ENCODE measurements at regions not wholly inside any gene's neighbourhood (a gene's known extent, or its start where the extent isn't known, plus 50 kb on each side); places are given as distances from the start of the nearest gene placed in this dataset.

DNA sequence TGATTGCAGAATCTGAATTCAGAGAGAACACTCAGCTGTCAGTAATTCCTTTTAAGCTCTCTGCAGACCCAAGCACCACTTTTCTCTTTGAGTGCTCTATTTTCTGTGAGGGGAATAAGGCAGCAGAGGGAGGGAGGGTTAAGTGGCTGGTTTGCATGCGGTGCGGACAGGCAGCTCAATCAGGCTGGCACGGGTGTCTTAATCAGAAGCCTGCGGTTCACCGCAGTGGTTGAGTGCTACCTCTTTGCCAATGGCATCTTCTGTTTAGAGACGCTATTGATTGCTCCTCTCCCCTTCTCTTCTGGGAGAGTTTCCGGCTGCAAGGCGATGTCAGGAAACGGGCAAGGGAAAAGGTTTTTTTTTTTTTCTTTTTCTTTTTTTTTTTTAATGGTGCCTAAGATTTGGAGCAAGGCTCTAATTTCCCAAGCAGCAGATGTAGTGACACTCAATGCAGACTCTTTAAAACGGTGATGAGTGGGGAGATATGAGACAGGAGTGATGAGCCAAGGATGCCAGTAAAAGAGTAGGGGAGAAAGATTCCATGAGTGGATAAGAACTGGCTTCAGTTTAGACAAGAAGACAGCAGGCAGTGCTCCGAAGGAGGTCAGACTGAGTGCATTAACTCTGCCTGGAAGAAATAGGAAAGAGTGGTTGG is 533.7 kb upstream of the SEL1L start:
- intact Hi-C loops (cut with DNase I), result no loop called here
- Histone ChIP-seq H3K4me3 (replicated peaks in 1 of 3) (no peak overlapping the region), H3K36me3 (no peaks in the 10 kb centered on the region), H3K27ac (no peak overlapping the region), H3K4me1 (no peaks in the 10 kb centered on the region), H3K27me3 (no peaks in the 10 kb centered on the region), H3K9me3 (no peaks in the 10 kb centered on the region)
- 16 to 21% methylated on average over 11 of the region's 11 CpGs for WGBS, 2 donors
- no peak for DNase-seq
- TF ChIP-seq POLR2A (IDR thresholded peaks at IDR 0.05) (no peak), CTCF (IDR thresholded peaks at IDR 0.05) (no peak)

- intact Hi-C loops (cut with DNase I), result no loop called here
- no peak overlapping the region for H3K27ac ChIP-seq
- no peaks in the 10 kb centered on the region for H3K36me3 ChIP-seq
- no peak overlapping the region for H3K4me3 ChIP-seq (replicated peaks in 1 of 3)
- TF ChIP-seq POLR2A (IDR thresholded peaks at IDR 0.05), result no peak
- no peak for TF ChIP-seq CTCF (IDR thresholded peaks at IDR 0.05)
- H3K27me3 ChIP-seq, result no peaks in the 10 kb centered on the region
- DNase-seq, result no peak
- no peaks in the 10 kb centered on the region for H3K9me3 ChIP-seq
- WGBS, 2 donors, result 62 to 63% methylated on average over 3 of the region's 3 CpGs
- H3K4me1 ChIP-seq, result no peaks in the 10 kb centered on the region
Observed at GRCh38 chr14:82070040-82070439, 536.4 kb upstream of the SEL1L start.

DNA sequence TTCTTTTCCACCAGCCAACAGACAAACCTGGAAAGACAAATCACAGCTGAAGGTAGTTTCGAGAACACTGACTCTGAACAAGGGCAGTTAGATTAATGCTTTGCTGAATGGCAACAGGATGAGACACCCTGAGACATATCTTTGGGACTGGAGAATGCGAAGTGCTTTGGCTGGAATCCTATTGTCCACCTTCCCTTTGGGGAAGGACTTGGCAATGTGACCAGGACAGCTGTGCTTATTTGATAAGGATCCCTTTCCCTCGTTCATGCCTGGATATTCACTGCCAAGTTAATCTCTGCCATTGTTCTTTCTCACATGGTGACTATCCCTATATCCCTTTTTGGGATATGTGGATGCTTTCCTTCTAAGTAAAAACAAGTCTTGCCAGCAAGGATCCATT is 537.1 kb upstream of the SEL1L start:
- WGBS, 2 donors, result 56 to 73% methylated on average over 3 of the region's 3 CpGs
- no peak overlapping the region for H3K27ac ChIP-seq
- no peak overlapping the region for H3K4me3 ChIP-seq (replicated peaks in 1 of 3)
- no peaks in the 10 kb centered on the region for H3K4me1 ChIP-seq
- TF ChIP-seq CTCF (IDR thresholded peaks at IDR 0.05) (no peak), POLR2A (IDR thresholded peaks at IDR 0.05) (no peak)
- H3K9me3 ChIP-seq, result no peaks in the 10 kb centered on the region
- H3K27me3 ChIP-seq, result no peaks in the 10 kb centered on the region
- H3K36me3 ChIP-seq, result no peaks in the 10 kb centered on the region
- intact Hi-C loops (cut with DNase I), result no loop called here
- no peak for DNase-seq

GRCh38 chr14:82073547-82073946 is 539.9 kb upstream of the SEL1L start:
- WGBS, 2 donors, result 77 to 86% methylated on average over 2 of the region's 2 CpGs
- Histone ChIP-seq H3K27me3 (no peaks in the 10 kb centered on the region), H3K4me3 (replicated peaks in 1 of 3) (no peak overlapping the region), H3K4me1 (no peaks in the 10 kb centered on the region), H3K9me3 (no peaks in the 10 kb centered on the region), H3K36me3 (no peaks in the 10 kb centered on the region), H3K27ac (no peak overlapping the region)
- TF ChIP-seq CTCF (IDR thresholded peaks at IDR 0.05) (no peak), POLR2A (IDR thresholded peaks at IDR 0.05) (no peak)
- DNase-seq, result no peak
- intact Hi-C loops (cut with DNase I), result no loop called here

DNA sequence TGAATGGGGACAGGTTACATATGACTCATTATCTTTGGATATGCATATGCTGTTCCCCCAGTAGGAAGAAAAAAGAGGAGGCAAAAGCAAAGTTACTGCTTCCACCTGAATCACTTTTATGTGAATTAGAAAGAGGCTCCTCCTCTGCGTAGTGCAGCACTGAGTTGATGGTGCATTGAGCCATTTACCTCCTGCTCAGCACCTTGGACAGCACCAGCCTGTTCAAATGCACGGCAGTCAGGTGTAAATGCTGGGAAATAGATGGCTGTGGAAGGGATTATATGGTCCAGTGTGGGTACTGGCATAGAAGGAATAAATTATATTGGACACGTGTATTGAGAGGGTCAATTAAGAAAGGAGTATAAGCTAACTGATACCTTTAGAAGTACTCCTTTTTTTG is 541.9 kb upstream of the SEL1L start:
- no peaks in the 10 kb centered on the region for H3K9me3 ChIP-seq
- DNase-seq, result peak; percentile 34 to 78

More for the DNA sequence above, 541.9 kb upstream of the SEL1L start:
- H3K27me3 ChIP-seq, result no peaks in the 10 kb centered on the region
- no peak overlapping the region for H3K27ac ChIP-seq
- no peak for TF ChIP-seq POLR2A (IDR thresholded peaks at IDR 0.05)
- TF ChIP-seq CTCF (IDR thresholded peaks at IDR 0.05), result no peak
- 9% methylated on average over 3 of the region's 3 CpGs for WGBS, 2 donors
- no peaks in the 10 kb centered on the region for H3K4me1 ChIP-seq
- intact Hi-C loops (cut with DNase I), result no loop called here
- no peaks in the 10 kb centered on the region for H3K36me3 ChIP-seq
- H3K4me3 ChIP-seq (replicated peaks in 1 of 3), result no peak overlapping the region
